Breast epithelium (tissue), 3 donors: ENCODE measurements at regions not wholly inside any gene's neighbourhood (a gene's known extent, or its start where the extent isn't known, plus 50 kb on each side); places are given as distances from the start of the nearest gene placed in this dataset.

Source experiments
- CTCF ChIP-seq, 3 donors: fragments of 450-650 bp; IDR thresholded peaks; one replicate each; pipeline ENCODE4 v1.5.1; 2016 to 2017; ENCODE audit warnings: antibody characterized with exemption in 3 of 3, mild to moderate bottlenecking in 3 of 3, moderate library complexity in 3 of 3
- POLR2A ChIP-seq: fragments of 450-650 bp; IDR thresholded peaks from one replicate; pipeline ENCODE4 v1.6.1; 2016; ENCODE audit warnings: antibody characterized with exemption, mild to moderate bottlenecking, moderate library complexity
- POLR2AphosphoS5 ChIP-seq, 3 donors: sonication (generic); formaldehyde crosslinking; IDR thresholded peaks; one replicate each; pipeline ENCODE4 v1.6.1; 2017; ENCODE audit warnings: antibody characterized with exemption in 3 of 3

GRCh38 chr10:128242641-128243040, 116.4 kb upstream of the MKI67 start:
- TF ChIP-seq CTCF (IDR thresholded peaks at IDR 0.05) (no peak), POLR2A (no peak), POLR2AphosphoS5 (IDR thresholded peaks at IDR 0.05) (no peak)
